GM23338 (cell line): ENCODE measurements at regions not wholly inside any gene's neighbourhood (a gene's known extent, or its start where the extent isn't known, plus 50 kb on each side); places are given as distances from the start of the nearest gene placed in this dataset.

Experiments
- CREB1 ChIP-seq: fragments of 250-450 bp; sonication (Bioruptor Pico); IDR thresholded peaks from 2 replicates; pipeline ENCODE4 v1.5.0; 2020; ENCODE audit warnings: low read depth, mild to moderate bottlenecking, moderate library complexity
- ETS1 ChIP-seq: IDR thresholded peaks from 2 replicates; pipeline ENCODE4 v1.6.1; 2016; ENCODE audit warnings: antibody characterized with exemption
- EZH2 ChIP-seq: fragments of 200-600 bp; sonication (generic); IDR thresholded peaks from one replicate; pipeline ENCODE4 v1.8.0; 2017; ENCODE audit warnings: antibody characterized with exemption, mild to moderate bottlenecking, low read depth; ENCODE audit not compliant: unreplicated experiment
- EZH2phosphoT487 ChIP-seq: fragments of 200-600 bp; sonication (generic); IDR thresholded peaks from one replicate; pipeline ENCODE4 v1.8.1; 2018; ENCODE audit warnings: antibody characterized with exemption; ENCODE audit not compliant: unreplicated experiment
- NANOG ChIP-seq: IDR thresholded peaks from 2 replicates; pipeline ENCODE4 v1.6.1; 2016; ENCODE audit warnings: antibody characterized with exemption, borderline replicate concordance
- POLR2AphosphoS5 ChIP-seq: IDR thresholded peaks from 2 replicates; pipeline ENCODE4 v1.6.1; 2016; ENCODE audit warnings: antibody characterized with exemption, low read depth
- TF ChIP-seq, protein P1 (sequence below): IDR thresholded peaks from one replicate; pipeline ENCODE4 v1.6.1; 2018; ENCODE audit warnings: antibody characterized with exemption; ENCODE audit not compliant: unreplicated experiment
- TF ChIP-seq, protein P2 (sequence below), 2 experiments: fragments of 200-600 bp in 1 of 2; sonication (generic) in 1 of 2; conservative IDR thresholded peaks; 2 replicates each; pipeline versions ENCODE4 v1.5.1 to v1.6.1; 2016 to 2017; ENCODE audit warnings: antibody characterized with exemption in 2 of 2, low read depth in 2 of 2, mild to moderate bottlenecking in 2 of 2, moderate library complexity in 1 of 2

- TF ChIP-seq, protein P1, sequence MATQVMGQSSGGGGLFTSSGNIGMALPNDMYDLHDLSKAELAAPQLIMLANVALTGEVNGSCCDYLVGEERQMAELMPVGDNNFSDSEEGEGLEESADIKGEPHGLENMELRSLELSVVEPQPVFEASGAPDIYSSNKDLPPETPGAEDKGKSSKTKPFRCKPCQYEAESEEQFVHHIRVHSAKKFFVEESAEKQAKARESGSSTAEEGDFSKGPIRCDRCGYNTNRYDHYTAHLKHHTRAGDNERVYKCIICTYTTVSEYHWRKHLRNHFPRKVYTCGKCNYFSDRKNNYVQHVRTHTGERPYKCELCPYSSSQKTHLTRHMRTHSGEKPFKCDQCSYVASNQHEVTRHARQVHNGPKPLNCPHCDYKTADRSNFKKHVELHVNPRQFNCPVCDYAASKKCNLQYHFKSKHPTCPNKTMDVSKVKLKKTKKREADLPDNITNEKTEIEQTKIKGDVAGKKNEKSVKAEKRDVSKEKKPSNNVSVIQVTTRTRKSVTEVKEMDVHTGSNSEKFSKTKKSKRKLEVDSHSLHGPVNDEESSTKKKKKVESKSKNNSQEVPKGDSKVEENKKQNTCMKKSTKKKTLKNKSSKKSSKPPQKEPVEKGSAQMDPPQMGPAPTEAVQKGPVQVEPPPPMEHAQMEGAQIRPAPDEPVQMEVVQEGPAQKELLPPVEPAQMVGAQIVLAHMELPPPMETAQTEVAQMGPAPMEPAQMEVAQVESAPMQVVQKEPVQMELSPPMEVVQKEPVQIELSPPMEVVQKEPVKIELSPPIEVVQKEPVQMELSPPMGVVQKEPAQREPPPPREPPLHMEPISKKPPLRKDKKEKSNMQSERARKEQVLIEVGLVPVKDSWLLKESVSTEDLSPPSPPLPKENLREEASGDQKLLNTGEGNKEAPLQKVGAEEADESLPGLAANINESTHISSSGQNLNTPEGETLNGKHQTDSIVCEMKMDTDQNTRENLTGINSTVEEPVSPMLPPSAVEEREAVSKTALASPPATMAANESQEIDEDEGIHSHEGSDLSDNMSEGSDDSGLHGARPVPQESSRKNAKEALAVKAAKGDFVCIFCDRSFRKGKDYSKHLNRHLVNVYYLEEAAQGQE, result no peak
- no peak for TF ChIP-seq NANOG
- TF ChIP-seq, protein P2, sequence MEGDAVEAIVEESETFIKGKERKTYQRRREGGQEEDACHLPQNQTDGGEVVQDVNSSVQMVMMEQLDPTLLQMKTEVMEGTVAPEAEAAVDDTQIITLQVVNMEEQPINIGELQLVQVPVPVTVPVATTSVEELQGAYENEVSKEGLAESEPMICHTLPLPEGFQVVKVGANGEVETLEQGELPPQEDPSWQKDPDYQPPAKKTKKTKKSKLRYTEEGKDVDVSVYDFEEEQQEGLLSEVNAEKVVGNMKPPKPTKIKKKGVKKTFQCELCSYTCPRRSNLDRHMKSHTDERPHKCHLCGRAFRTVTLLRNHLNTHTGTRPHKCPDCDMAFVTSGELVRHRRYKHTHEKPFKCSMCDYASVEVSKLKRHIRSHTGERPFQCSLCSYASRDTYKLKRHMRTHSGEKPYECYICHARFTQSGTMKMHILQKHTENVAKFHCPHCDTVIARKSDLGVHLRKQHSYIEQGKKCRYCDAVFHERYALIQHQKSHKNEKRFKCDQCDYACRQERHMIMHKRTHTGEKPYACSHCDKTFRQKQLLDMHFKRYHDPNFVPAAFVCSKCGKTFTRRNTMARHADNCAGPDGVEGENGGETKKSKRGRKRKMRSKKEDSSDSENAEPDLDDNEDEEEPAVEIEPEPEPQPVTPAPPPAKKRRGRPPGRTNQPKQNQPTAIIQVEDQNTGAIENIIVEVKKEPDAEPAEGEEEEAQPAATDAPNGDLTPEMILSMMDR (conservative IDR thresholded peaks at IDR 0.05; ENCODE audit: low read depth in 2 of 2), result no peak
- no peak for TF ChIP-seq POLR2AphosphoS5
- TF ChIP-seq CREB1, result no peak
- TF ChIP-seq EZH2phosphoT487, result no peak
- TF ChIP-seq EZH2, result no peak
- TF ChIP-seq ETS1, result no peak
These were observed 359.8 kb upstream of the SALL3 start for GRCh38 chr18:78619854-78620253.
